Sigmoid colon (tissue), 3 donors: ENCODE measurements at regions not wholly inside any gene's neighbourhood (a gene's known extent, or its start where the extent isn't known, plus 50 kb on each side); places are given as distances from the start of the nearest gene placed in this dataset.

Experiments used
- POLR2A ChIP-seq, 2 donors: fragments of 450-650 bp; IDR thresholded peaks; one replicate each; pipeline ENCODE4 v1.6.1; 2016; ENCODE audit warnings: antibody characterized with exemption in 2 of 2, mild to moderate bottlenecking in 2 of 2, moderate library complexity in 2 of 2
- TF ChIP-seq, protein P1 (sequence below), 4 experiments: fragments of 450-650 bp in 3 of 4; fragments of 200-600 bp in 1 of 4; IDR thresholded peaks; one replicate each; pipeline ENCODE4 v1.5.1; 2016 to 2019; ENCODE audit warnings: antibody characterized with exemption in 4 of 4, mild to moderate bottlenecking in 3 of 4, moderate library complexity in 2 of 4

DNA sequence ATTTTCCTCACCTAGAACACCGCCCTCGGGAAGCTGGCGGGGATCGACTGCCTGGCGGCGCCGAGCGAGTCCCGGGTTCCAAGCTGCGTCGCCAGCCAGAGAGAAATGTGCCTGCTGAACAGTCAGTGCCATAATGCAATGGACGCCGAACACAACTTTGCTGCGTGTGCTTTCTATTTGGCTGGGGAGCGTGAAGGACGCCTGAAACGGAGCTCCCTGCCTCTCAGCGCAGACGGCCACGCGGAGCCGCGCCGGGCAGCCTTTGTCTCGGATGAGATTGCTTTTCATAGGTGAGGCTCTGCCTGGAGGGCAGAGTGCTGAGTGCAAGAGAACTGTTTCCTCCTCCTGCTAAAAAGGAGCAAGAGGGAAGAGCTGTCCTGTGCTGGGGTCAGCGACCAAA lies 107.7 kb upstream of the BCOR start:
- TF ChIP-seq, protein P1, sequence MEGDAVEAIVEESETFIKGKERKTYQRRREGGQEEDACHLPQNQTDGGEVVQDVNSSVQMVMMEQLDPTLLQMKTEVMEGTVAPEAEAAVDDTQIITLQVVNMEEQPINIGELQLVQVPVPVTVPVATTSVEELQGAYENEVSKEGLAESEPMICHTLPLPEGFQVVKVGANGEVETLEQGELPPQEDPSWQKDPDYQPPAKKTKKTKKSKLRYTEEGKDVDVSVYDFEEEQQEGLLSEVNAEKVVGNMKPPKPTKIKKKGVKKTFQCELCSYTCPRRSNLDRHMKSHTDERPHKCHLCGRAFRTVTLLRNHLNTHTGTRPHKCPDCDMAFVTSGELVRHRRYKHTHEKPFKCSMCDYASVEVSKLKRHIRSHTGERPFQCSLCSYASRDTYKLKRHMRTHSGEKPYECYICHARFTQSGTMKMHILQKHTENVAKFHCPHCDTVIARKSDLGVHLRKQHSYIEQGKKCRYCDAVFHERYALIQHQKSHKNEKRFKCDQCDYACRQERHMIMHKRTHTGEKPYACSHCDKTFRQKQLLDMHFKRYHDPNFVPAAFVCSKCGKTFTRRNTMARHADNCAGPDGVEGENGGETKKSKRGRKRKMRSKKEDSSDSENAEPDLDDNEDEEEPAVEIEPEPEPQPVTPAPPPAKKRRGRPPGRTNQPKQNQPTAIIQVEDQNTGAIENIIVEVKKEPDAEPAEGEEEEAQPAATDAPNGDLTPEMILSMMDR (IDR thresholded peaks at IDR 0.05) = no peak
- no peak for TF ChIP-seq POLR2A (IDR thresholded peaks at IDR 0.05)
